ENCODE measurements at regions not wholly inside any gene's neighbourhood (a gene's known extent, or its start where the extent isn't known, plus 50 kb on each side); places are given as distances from the start of the nearest gene placed in this dataset.
"Not testable (repeated sequence)": the region's sequence is repeated elsewhere in the genome, so short reads cannot be mapped to it uniquely, and the experiment has no call there.

DNA sequence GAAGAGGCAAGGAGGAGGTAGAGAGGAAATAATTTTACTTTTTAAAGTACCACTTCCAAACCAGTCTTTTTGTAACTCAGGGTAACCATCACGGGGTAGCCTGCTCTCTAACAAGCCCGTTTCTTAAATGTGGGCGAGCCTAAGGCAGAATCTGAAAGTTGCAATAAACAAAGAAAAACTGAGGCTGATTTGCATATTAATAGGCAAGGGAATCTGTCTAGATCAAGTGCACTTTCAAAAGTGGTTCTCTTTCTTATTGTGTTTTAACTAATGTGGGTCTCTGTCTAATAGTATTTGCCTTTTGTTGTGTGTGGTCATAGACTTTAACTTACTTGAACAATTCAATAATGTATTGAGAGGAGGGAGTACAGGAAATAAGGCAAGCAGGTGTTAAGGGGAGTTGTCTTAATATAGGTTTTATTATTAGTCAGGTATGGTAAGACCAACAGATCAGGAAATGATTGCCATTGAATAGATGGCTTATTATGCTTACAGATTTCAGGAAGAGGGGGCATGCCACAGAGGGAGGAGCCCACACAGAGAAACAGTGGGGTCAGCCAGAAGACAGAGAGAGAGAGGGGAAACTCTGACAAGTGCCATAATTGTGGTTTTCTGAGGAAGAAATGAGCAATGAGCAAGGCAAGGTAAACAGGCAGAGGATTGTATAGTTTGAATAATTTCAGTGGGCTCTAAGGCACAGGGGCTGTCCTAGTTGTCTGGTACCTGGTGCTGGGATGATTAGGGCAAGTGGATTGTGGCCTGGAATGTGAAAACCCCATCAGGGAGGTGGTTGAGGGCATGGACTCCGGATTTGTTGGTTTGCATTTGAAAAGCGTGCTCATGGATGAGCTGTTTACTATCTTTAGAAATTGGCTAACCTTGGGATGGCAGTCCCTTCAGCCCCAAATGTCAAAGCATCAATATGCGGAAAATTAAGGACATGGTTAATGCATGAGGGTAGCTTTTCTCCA is 237.2 kb downstream of the TOX3 start:
- no peak for DNase-seq (ENCODE audit: low read depth)

DNA sequence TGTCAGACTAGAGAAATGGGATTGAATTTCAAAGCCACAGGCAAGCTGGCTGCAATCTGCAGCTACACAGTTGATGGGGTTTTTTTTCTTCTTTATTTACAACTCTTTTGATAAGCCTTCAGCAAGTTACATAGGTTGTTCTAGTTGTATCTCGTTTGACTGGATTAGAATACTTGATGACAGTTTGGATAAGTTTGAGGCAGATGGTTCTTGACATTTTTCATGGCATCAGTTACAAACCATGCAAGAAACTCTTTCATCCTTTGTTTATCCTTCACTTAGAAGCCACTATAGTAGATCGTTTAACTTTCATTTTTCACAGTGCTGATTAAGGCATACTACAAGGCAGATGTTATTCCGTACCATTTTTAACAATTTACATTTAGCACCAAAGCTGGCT is 238.9 kb downstream of the TOX3 start:
- DNase-seq (ENCODE audit: low read depth) = no peak

DNA sequence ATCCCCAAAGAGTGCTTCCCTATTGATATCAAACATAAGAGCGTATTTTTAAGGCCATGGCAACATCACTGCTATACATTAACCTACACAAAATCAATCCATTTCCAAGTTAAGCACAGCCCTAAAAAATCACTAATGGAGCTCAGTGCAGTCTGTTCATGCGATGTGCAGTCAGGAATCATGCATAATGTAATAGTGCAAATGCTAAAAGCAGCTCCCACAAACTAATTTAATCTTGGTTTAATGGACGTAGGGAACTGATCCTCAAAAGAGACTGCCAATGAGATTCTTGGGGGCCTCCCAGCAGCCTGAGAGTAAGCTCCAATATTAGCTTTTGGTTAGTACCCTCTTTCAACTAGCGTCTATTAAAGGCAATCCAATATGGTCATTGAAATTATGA is 245.9 kb downstream of the TOX3 start:
- no peak for DNase-seq (ENCODE audit: low read depth)

DNA sequence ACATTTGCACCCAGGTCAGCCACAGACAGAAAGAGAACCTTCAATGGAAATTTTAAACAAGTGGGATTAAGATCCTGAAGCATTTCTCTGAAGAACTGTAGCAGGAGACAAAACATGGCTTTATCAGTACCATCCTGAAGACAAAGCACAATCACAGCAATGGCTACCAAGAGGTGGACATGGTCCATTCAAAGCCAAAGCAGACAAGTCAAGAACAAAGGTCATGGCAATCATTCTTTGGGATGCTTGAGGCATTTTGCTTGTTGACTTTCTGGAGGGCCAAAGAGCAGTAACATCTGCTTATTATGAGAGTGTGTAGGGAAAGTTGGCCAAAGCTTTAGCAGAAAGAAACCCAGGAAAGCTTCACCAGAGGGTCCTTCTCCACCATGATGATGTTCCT is 248.2 kb downstream of the TOX3 start:
- DNase-seq (ENCODE audit: low read depth) = no peak

DNA sequence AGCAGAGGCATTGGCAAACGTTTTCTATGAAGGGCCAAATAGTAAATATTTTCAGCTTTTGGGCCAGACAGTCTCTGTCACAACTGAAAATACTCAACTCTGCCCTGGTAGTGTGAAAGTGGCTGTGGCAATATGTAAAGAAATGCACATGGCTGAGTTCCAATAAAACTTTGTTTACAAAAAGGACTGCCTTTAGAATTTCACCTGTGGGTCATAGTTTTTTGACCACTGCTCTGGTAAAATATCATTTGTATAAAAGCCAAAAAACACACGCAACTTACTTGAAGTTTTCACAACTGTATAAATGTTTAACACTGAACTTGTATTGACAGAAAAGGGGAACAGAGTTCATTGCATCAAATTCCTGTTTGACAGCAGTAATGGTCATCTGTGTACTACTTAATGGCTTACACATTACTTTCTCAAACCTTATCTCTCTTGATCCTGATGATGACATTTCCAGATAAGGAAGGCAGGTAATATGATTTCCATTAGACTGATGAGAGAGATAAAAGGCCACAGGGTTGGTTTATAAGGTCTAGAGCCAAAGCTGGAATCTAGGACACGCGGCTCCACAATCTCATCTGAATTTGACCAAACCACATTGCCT is 250.1 kb downstream of the TOX3 start:
- not testable (repeated sequence) for DNase-seq (ENCODE audit: low read depth)

DNA sequence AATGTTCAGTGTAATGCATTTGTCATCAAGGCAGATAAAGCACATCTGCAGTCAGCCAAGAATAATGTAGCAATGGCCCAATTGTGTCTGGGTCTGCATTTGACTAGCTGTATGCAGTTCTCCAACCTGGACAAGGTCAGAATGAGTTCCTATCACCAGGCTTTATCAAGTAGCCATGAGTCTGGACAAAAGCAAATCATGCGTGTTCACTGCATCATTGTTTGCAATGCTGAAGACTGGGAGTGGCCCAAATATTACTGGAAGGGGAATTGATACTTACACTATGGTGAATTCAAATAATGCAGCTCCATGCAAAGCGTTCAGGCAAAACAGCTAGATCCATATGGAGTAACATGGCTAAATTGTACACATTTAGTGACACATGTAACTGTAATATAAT is 250.9 kb downstream of the TOX3 start:
- no peak for DNase-seq (ENCODE audit: low read depth)

DNA sequence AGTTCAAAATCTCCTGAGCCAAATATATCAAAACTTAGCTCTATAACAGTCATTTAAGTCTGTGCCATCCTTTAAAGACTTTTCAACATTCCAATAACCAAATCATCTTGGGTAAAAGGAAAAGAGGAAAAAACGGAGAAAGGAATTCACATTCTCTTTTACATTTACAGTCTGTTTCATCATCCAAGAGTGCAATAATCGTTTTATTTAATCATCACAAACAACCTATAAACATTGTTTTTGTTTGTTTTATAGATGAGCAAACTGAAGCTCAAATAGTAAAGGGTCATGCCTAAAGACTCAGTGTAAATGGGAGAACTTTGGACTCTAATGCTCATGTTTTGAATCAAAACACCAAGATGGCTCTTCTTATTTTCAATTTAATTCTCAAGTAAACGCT is 252.3 kb downstream of the TOX3 start:
- no peak for DNase-seq (ENCODE audit: low read depth)

DNA sequence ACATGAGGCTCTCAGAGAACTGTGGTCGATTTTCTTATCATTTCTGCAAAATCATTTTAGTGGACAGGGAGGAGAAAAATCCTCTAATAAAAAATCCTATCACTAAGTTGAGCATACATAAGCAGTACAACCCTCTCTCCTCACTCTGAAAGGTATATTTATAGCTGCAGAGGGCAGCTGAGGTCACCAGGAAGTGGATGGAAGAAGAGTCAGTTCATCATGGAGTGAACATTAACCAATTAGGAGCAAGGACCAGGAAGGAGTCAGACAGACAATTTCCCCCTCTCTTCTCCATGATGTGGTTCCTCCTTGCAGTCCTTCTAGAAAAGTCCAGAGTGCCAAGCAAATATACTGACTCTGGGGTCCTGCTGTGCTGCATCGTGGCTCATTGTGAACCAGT is 253.7 kb downstream of the TOX3 start:
- no peak for DNase-seq (ENCODE audit: low read depth)

DNA sequence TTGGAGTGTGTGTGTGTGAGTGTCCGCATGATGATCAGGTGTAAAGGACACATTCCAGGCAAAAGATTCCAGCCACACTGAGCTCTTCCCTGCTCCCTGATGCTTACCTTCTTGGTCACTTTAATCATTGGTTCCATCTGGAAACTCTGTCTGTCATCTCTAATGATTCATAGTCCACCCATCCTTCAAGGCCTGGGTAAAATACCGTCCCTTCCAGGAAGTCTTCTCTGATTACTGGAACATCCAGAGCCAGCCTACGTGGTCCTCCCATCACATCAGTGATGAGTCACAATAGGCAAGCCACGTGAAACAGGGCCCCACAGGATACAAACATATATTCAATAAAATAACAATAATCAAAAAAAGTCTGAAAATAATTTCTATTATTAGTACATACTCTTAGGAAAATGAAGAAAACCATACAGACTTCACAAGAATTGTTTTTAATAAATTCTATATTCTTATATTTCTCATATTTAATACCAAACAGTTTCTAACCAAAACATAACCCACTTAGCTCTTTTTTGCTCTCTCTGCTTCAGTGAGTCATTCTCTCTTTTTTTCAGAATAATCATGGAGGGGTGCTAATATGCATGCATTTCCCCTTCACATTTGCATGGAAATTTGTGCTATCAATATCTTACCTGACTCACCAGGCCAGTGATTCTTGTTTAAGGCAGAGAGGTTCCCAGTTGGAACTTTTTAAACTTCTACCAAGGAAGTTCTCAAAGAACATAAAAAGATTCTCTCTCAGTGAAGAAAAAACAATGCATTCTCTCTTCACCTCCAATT is 263.2 kb downstream of the TOX3 start:
- DNase-seq (ENCODE audit: low read depth) = no peak

DNA sequence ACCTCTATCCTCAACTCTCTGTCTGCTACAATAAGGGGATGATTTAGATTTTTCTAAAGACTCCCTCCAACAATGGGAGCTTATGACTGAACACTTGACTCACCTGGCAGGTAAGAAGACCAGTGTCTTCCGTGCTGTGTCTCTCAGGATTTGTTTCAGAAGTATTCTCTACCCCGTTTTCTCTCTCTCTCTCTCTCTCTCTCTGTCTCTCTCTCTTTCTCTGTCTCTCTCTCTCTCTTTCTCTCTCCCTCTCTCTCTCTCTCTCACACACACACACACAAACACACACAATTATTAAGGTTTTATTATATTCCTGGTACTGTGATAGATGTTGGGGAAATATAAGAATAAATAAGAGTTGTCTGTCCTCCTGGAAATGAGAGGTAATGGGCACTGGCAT is 263.9 kb downstream of the TOX3 start:
- DNase-seq (ENCODE audit: low read depth) = no peak

DNA sequence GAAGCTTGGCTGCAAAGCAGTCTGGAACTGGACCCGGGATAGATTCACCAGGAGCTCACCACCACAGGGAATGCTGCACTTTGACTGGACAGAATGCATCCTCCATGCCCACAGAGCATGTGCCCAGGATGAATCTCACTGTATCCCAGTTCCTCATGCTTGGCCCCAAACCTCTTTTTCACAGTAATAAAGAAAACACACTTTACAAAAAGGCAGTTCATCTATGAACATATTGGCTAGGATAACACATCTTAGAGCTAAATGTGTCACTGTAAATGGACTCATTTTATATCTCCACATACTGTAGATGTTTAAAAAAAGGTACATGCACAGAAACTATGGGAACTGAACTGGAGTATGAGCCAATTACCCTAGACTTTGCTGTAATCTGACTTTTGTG is 266.9 kb downstream of the TOX3 start:
- DNase-seq (ENCODE audit: low read depth) = no peak

DNA sequence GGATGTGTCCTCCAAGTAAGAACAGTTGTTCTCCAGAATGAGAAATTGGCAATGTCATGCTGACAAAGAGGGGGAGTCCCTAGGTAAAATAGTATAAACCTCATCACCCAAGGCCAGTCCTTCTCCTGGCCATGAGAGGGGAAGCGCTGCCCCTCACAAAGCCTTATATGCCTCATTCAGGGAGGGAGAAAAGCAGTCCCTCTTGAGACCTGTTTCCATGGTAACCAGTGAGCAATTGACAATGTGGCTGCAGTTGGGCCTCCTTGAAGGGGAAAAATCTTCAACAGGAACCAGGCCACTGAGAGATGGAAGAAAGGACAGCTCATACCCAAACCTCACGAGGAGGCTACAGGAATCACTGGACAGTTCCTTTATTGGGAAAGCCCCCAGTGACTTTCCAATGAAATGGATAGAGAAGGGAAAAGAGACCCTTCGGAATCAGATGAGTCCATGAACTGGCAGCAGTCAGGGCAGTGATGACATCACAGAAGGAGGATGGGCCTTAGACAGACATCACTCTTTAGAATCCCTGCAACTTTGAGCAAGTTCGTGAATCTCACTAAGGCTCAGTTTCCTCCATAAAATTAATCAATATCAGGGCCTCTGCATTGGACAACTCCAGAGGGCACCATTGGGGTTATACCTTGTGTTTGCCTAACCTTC is 275.7 kb downstream of the TOX3 start:
- no peak for DNase-seq (ENCODE audit: low read depth)

DNA sequence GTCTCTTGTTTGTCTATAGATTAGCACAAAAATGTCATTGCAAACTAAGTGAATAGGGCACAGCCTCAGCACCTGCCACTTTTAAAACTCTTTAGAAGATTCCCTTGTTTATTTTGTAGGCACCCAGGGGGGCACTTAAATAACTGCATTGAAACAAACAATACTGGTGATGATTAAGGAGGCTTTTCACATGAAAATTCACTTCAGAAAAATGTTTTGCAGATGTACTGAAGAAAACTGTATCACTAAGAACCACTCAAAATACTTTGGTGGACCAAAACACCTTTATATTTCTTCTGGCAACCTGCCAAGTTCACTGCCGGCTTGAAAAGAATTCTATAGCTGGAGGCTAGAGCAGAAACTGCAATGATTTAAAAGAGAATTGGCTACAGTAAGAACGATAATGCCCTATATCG is 281.5 kb downstream of the TOX3 start:
- no peak for DNase-seq (ENCODE audit: low read depth)

DNA sequence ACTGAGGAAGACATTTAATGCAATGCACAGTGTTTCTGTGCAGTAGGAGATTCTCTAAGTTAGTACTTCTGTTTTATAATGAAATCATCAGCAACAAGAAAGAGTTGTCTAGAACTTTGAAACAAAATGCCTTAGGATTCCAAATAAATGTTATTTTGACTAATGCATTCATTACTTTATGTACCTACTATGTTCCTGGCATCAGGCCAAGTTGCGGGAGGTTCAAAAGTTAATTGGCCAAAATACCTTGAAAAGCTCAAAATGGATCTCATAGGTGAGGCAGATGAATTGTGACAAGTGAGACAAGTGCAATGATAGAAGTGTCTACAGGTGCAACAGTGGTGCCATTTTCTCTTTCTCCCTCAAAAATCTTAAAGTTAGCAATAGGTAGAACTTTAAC is 289.4 kb downstream of the TOX3 start:
- no peak for DNase-seq (ENCODE audit: low read depth)

DNA sequence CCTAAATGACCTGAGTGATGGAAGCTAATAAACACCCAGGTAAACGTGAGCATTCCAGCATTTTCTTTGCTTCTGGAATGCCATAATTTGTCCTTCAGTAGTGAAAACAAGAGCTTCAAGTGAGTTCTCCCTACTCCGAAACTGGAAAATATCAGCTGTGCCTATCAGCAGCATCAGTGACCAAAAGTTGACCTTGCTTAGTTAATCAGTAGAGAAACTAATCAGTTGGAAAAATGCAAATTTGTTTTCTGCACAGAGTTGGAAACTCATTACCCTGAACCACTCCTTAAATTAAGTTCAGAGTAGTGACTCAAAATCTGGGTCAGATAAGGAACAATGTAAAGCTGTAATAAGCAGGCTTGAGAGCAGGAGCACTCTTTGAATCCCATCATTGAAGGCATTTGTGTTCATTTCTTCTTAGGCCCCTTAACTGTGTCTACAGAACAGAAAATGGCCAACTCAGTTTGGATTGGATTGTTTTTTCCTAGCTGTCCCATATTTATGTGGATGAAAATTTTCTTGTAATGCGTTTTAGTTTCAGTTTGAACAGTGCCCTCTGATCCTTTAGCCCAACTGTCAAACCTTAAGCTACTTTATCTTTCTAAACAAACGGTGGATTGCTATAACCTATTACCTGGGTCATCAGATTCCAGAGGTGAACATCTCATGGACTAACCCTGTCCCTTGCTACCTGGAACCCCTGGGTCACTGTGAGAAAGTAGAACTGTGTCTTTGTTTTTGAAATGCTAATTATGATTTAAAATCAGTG is 290.4 kb downstream of the TOX3 start:
- no peak for DNase-seq (ENCODE audit: low read depth)

DNA sequence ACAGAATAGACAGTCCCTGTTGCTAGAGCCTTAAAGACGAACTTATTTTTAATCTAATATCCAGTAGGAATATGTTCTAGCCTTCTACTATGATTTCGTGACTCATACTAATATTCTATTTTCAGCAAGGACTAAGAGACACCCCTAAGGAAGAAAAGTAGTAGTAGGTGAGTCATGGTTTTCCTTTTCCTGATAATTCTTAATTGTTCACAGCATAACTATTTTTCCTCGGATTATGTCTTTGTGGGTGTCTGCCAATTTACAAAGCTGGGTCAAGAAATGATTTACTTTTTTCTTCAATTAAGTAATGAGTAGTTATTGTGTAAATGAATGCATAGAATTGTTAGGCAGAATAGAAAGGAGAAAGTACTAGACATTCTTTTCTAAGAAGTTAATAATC is 292.2 kb downstream of the TOX3 start:
- no peak for DNase-seq (ENCODE audit: low read depth)

DNA sequence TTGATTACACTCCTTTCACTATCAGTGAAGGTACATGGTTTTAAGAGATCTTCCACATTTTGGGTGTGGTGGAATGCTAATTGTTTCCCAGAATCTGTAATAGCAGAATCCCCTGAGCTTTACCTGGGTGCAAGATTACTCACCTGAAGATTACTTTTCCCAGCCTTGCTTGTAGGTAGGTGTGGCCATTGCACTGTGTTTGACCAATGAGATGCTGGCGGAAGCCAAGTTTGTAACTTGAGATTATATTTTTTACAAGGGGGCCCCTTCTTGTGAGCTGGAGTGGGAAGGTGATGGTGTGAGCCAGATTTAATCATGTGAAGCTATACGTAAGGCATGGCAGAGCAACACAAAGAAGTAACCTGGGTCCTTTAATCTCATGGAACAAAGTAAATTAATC is 294.3 kb downstream of the TOX3 start:
- DNase-seq (ENCODE audit: low read depth) = no peak

DNA sequence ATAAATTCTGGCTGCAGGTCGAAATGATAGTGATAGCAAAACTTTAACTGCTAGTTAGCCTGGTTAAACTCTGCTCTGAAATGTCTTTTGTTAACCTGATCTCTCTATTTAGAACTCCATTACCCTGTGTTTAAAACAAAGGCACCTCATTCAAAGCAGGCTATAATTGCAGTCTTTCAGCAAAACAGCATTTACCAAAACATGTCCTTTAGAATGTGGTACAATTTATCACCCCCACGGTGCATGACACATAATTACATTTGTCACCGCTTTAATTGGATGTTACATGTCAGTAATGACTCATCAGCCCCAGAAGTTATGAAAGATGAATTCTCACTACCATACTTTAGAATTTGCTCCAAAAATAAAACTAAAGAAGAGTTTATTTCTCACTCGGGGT is 295.4 kb downstream of the TOX3 start:
- no peak for DNase-seq (ENCODE audit: low read depth)

DNA sequence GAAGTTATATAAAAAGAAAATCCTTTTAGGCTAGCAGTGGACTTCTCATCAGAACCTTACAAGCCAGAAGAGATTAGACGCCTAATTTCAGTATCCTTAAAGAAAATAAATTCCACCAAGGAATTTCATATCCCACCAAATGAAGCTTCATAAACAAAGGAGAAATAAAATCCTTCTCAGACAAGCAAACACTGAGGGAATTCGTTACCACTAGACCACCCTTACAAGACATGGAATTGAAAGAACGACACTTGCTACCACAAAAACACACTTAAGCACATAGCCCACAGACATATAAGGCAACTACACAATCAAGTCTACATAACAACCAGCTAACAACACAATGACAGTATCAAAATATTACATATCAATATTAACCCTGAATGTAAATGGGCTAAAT is 299.2 kb downstream of the TOX3 start:
- no peak for DNase-seq (ENCODE audit: low read depth)

DNA sequence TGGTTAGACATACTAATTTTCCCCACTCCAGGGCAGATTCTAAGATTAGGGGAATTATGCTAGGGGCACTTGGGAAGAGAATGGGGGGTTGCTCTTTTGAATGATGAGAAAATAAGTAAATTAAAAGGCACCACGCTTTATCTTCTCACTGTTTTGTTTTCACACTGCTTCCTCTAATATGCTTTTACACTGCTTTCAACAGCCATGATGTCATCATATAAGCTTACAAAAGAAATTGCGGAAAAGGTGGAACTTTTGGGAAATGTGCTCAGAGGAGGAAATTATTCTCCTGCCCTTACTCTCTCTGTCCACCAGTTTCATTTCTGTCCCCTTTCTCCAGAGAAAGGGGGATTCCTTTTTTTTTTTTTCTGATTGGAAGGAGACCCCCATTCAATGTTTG is 308.2 kb downstream of the TOX3 start:
- DNase-seq (ENCODE audit: low read depth) = no peak

DNA sequence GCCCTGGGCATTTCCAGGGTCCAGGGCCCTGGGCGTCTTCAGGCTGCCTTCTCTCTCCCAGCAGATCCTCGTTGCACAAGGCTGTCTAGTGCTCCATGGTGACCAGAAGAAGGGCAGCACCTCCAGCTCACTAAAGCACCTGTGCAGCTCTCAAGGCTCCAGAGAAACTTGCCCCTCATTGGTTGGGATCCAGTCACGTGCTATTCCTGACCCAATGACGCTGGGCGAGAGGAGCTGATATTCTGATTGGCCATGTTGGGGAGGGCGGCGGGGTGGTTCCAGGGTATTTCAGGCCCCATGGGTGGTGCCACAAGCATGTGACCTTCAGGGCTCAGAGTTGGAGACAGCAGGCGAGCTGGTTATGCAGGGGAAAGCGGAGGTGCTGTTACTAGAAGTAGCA is 309.1 kb downstream of the TOX3 start:
- no peak for DNase-seq (ENCODE audit: low read depth)

Measured in myocyte (in vitro differentiated cells).